ENCODE measurements at regions not wholly inside any gene's neighbourhood (a gene's known extent, or its start where the extent isn't known, plus 50 kb on each side); places are given as distances from the start of the nearest gene placed in this dataset. TPM values are rescaled to one million over a fixed set of nuclear protein-coding genes. Genes with fewer than 3 reads are reported as not detected.

DNA sequence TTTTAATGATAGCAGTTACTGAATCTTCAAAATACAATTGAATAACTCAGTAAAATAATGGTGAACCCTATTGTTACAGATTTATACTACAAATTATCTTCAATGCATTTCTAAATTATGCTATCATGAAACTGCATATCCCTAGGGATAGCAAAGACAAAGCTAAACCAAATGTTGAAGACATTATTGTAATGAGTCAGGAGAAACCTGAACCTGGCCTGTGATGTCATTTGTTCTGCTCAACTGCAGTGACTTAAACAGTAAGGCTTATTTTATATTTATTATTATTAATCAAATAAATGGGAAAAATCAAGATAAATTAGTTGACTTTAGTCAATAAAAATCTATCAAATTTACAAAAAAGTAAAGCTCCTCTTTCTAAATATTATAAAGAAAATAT lies 100.3 kb downstream of the UCHL5 start:
- Histone ChIP-seq H4K8ac (ENCODE audit: low read depth, low read length) (no peak overlapping the region), H3K23ac (ENCODE audit: low read depth, low read length, poor library complexity) (no peak overlapping the region), H3K4me2 (ENCODE audit: insufficient read depth, low read length, poor library complexity, severe bottlenecking) (no peak overlapping the region), H3K4me1 (ENCODE audit: control insufficient read depth in 2 of 2, insufficient read depth in 1 of 2, low read depth in 1 of 2, low read length in 2 of 2) (no peaks in the 10 kb centered on the region), H3K18ac (ENCODE audit: low read length) (no peak overlapping the region), H3K9me3 (replicated peaks in 1 of 2; ENCODE audit: control insufficient read depth in 2 of 2, insufficient read depth in 1 of 2, low read depth in 1 of 2, low read length in 2 of 2) (no peaks in the 10 kb centered on the region), H2BK5ac (ENCODE audit: low read length) (no peak overlapping the region), H3K9ac (ENCODE audit: low read depth, low read length, poor library complexity) (no peak overlapping the region), H3K4me3 (ENCODE audit: low read length in 2 of 2) (no peak overlapping the region), H3K27me3 (ENCODE audit: control insufficient read depth in 3 of 3, insufficient read depth in 3 of 3, low read depth in 1 of 3, low read length in 3 of 3) (no peaks in the 10 kb centered on the region), H2BK120ac (ENCODE audit: low read depth, low read length) (no peak overlapping the region), H2AK5ac (ENCODE audit: low read depth, low read length) (no peak overlapping the region), H3K14ac (ENCODE audit: low read length) (no peak overlapping the region), H4K91ac (ENCODE audit: low read depth, low read length, poor library complexity) (no peak overlapping the region), H3K4ac (ENCODE audit: low read length) (no peak overlapping the region), H3K27ac (replicated peaks; ENCODE audit: low read length) (no peak overlapping the region), H2BK15ac (ENCODE audit: low read length) (no peak overlapping the region), H3K79me1 (ENCODE audit: low read depth, low read length) (no peaks in the 10 kb centered on the region), H2BK12ac (ENCODE audit: low read length) (no peak overlapping the region), H3K36me3 (replicated peaks in 1 of 2; ENCODE audit: control insufficient read depth in 2 of 2, insufficient read depth in 2 of 2, low read length in 2 of 2) (no peaks in the 10 kb centered on the region), H2AFZ (ENCODE audit: low read length) (no peak overlapping the region)
- DNase-seq (ENCODE audit: low spot score): no peak

DNA sequence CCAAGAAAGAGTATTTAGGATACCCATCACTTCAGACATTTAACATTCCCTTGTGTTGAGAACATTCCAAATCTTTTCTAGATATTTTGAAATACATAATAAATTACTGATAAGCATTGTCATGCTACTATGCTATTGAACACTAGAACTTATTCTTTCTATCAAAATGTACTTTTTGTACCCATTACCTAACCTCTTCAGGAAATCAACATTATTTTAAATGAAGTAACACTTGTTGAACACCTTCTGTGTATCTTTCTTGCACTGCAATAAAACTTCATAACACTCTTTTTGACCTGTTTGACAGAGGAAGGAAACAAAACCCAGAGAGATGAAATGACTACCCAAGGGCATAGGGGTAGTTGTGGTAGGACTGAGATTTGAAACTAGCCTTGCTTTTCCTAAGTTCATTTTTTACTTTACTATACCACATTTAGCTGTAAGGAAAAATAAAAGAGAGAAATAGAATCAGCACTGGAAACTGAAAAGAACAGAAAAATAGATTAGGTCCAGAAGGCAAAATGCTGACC lies 99.4 kb downstream of the UCHL5 start:
- Histone ChIP-seq H3K14ac (ENCODE audit: low read length) (no peak overlapping the region), H3K4me2 (ENCODE audit: insufficient read depth, low read length, poor library complexity, severe bottlenecking) (no peak overlapping the region), H3K9ac (ENCODE audit: low read depth, low read length, poor library complexity) (no peak overlapping the region)

More for the DNA sequence above, 99.4 kb downstream of the UCHL5 start:
- Histone ChIP-seq H4K8ac (ENCODE audit: low read depth, low read length) (no peak overlapping the region), H2BK5ac (ENCODE audit: low read length) (no peak overlapping the region), H2BK15ac (ENCODE audit: low read length) (no peak overlapping the region), H2BK12ac (ENCODE audit: low read length) (no peak overlapping the region), H3K4me1 (ENCODE audit: control insufficient read depth in 2 of 2, insufficient read depth in 1 of 2, low read depth in 1 of 2, low read length in 2 of 2) (no peaks in the 10 kb centered on the region), H2AK5ac (ENCODE audit: low read depth, low read length) (no peak overlapping the region), H3K79me1 (ENCODE audit: low read depth, low read length) (no peaks in the 10 kb centered on the region), H3K36me3 (replicated peaks in 1 of 2; ENCODE audit: control insufficient read depth in 2 of 2, insufficient read depth in 2 of 2, low read length in 2 of 2) (no peaks in the 10 kb centered on the region), H3K9me3 (replicated peaks in 1 of 2; ENCODE audit: control insufficient read depth in 2 of 2, insufficient read depth in 1 of 2, low read depth in 1 of 2, low read length in 2 of 2) (no peaks in the 10 kb centered on the region), H3K23ac (ENCODE audit: low read depth, low read length, poor library complexity) (no peak overlapping the region), H3K4me3 (ENCODE audit: low read length in 2 of 2) (no peak overlapping the region), H3K4ac (ENCODE audit: low read length) (no peak overlapping the region), H3K18ac (ENCODE audit: low read length) (no peak overlapping the region), H2BK120ac (ENCODE audit: low read depth, low read length) (no peak overlapping the region), H3K27ac (replicated peaks; ENCODE audit: low read length) (no peak overlapping the region), H2AFZ (ENCODE audit: low read length) (no peak overlapping the region), H4K91ac (ENCODE audit: low read depth, low read length, poor library complexity) (no peak overlapping the region), H3K27me3 (ENCODE audit: control insufficient read depth in 3 of 3, insufficient read depth in 3 of 3, low read depth in 1 of 3, low read length in 3 of 3) (no peaks in the 10 kb centered on the region)
- DNase-seq (ENCODE audit: low spot score): no peak

Small RNA genes lying in the stretch of these regions (small RNA-seq; reads per million reads assigned to genes)
- gene RN7SKP126 (ENCODE audit: insufficient read depth): not detected

All from neuronal stem cell (in vitro differentiated cells).